ENCODE measurements at regions not wholly inside any gene's neighbourhood (a gene's known extent, or its start where the extent isn't known, plus 50 kb on each side); places are given as distances from the start of the nearest gene placed in this dataset.

DNA sequence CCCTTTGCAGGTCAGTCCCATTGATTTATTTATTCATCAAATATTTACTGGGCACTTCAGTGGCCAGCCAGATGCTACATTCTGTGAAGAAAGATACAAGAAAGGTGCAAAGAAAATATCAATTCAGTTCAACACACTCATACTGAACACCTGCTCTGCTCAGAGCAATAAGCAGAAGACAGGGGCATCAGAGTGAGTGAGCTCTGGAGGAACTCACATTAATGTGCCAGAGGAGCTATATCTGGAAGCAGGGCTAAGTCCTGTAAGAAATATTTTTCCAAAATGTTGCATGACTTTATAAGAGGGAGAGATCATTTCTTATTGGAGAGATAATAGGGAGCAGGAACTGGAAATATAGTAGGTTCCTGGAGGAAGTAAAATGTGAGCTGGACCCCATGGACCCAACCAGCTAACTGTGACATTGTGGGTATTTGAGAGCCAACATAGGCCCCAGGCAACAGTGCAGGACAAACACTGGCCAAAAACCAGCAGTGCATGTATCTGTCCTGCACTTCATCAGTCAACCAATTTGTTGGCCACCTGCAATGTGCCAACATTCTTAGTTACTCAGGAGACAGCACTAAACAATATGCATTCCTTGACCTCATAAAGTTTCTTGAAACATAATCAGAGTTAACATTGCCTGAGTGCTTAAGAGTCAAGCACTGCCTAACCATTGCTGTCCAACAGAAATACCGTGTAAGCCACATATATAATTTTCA is 102.7 kb upstream of the PTPRM start:
- intact Hi-C loops (cut with micrococcal nuclease; ENCODE audit: unreplicated experiment) (no loop called here), in situ Hi-C loops (cut with HindIII; ENCODE audit: extremely low pct_ligation_motif_present, low pct_unique_long_range_greater_than_20kb) (no loop called here)
- CTCF ChIA-PET (ENCODE audit: low intra/inter-chr PET ratio, low total read pairs): interaction anchor here (0.6 kb wide), 1 partner anchor 1518 kb away, joined by 3 read pairs; no protein-coding TSS in a partner anchor
- WGBS (ENCODE audit: low lambda C conversion rate): 7% methylated on average over 1 of the region's 1 CpG
- POLR2A ChIA-PET: no interaction called here
- Histone ChIP-seq H4K20me1 (ENCODE audit: insufficient read depth, low read length) (no peaks in the 10 kb centered on the region), H3K9ac (ENCODE audit: insufficient read depth, low read depth, low read length) (no peak overlapping the region), H3K4me3 (replicated peaks in 1 of 3; ENCODE audit: insufficient read depth in 1 of 3, low read depth in 2 of 3, low read length in 3 of 3) (no peak overlapping the region), H3K27me3 (ENCODE audit: control insufficient read depth in 1 of 2, insufficient read depth in 2 of 2, low read length in 2 of 2) (peaks cover 1 to 7% of the 10 kb centered on the region in 2 experiments; a peak in 2 of 5 replicates), H3K36me3 (replicated peaks in 1 of 2; ENCODE audit: control insufficient read depth in 1 of 2, insufficient read depth in 2 of 2, low read length in 2 of 2) (no peaks in the 10 kb centered on the region), H3K79me2 (ENCODE audit: insufficient read depth, low read length) (no peaks in the 10 kb centered on the region), H3K27ac (ENCODE audit: extremely low read length, insufficient read depth, low read length) (no peak overlapping the region), H2AFZ (ENCODE audit: low read length) (no peak overlapping the region), H3K4me1 (ENCODE audit: insufficient read depth, low read length) (peaks cover 37% of the 10 kb centered on the region), H3K4me2 (ENCODE audit: low read depth, low read length) (no peak overlapping the region), H3K9me3 (ENCODE audit: low read length) (no peaks in the 10 kb centered on the region)
- ATAC-seq (no peak), DNase-seq (ENCODE audit: low spot score) (no peak), FAIRE-seq (no peak)
- TF ChIP-seq SNAI1 (CRISPR knock-in tag; IDR thresholded peaks at IDR 0.05; ENCODE audit: borderline replicate concordance): no peak
- TF ChIP-seq ZFP41 (CRISPR knock-in tag; IDR thresholded peaks at IDR 0.05; ENCODE audit: borderline replicate concordance): no peak
- no peak for TF ChIP-seq NCOA2 (CRISPR knock-in tag; IDR thresholded peaks at IDR 0.05)
- no peak for TF ChIP-seq ZNF530 (CRISPR knock-in tag; IDR thresholded peaks at IDR 0.05; ENCODE audit: low read depth)
- BruUV-seq (replicated peaks): no TSS peak

DNA sequence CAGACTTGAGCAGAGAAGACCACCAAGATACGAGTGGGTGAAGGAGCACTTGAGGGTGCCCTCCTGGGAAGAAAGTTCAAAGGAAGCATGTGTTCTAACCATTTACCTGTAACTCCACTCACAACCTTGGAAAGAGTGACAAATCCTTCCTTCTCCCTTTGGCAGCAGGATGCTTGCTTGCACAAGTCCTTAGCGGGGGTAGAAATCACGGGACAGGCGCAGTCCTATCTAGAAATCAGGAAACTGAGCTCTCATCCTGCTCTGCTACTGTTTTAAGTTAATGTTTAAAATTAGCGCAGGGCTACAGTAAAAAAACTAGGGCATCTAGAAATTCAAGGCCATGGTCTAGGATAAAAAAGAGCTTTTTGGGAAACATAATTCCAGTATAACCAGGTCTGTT is 100.9 kb upstream of the PTPRM start:
- intact Hi-C loops (cut with micrococcal nuclease; ENCODE audit: unreplicated experiment): no loop called here
- Histone ChIP-seq H3K79me2 (ENCODE audit: insufficient read depth, low read length) (no peaks in the 10 kb centered on the region), H2AFZ (ENCODE audit: low read length) (no peak overlapping the region), H3K4me3 (replicated peaks in 1 of 3; ENCODE audit: insufficient read depth in 1 of 3, low read depth in 2 of 3, low read length in 3 of 3) (no peak overlapping the region), H3K4me2 (ENCODE audit: low read depth, low read length) (no peak overlapping the region), H3K9me3 (ENCODE audit: low read length) (no peaks in the 10 kb centered on the region), H3K36me3 (replicated peaks in 1 of 2; ENCODE audit: control insufficient read depth in 1 of 2, insufficient read depth in 2 of 2, low read length in 2 of 2) (no peaks in the 10 kb centered on the region), H3K9ac (ENCODE audit: insufficient read depth, low read depth, low read length) (no peak overlapping the region), H3K27me3 (ENCODE audit: control insufficient read depth in 1 of 2, insufficient read depth in 2 of 2, low read length in 2 of 2) (peaks cover 1 to 7% of the 10 kb centered on the region in 2 experiments; a peak in 1 of 5 replicates), H3K27ac (ENCODE audit: extremely low read length, insufficient read depth, low read length) (no peak overlapping the region), H3K4me1 (ENCODE audit: insufficient read depth, low read length) (peaks cover 19% of the 10 kb centered on the region), H4K20me1 (ENCODE audit: insufficient read depth, low read length) (no peaks in the 10 kb centered on the region)
- WGBS (ENCODE audit: low lambda C conversion rate): 2% methylated on average over 5 of the region's 5 CpGs
- CTCF ChIA-PET (ENCODE audit: low intra/inter-chr PET ratio, low total read pairs): no interaction called here
- ATAC-seq (no peak), DNase-seq (ENCODE audit: low spot score) (no peak), FAIRE-seq (no peak)
- no TSS peak for BruUV-seq (replicated peaks)
- in situ Hi-C loops (cut with HindIII; ENCODE audit: extremely low pct_ligation_motif_present, low pct_unique_long_range_greater_than_20kb): no loop called here
- POLR2A ChIA-PET: no interaction called here
- TF ChIP-seq ZNF841 (CRISPR knock-in tag; IDR thresholded peaks at IDR 0.05; ENCODE audit: borderline replicate concordance) (no peak), KLF6 (CRISPR knock-in tag; IDR thresholded peaks at IDR 0.05) (no peak), IKZF4 (CRISPR knock-in tag; IDR thresholded peaks at IDR 0.05; ENCODE audit: borderline replicate concordance, low read depth, not compliant biosample characterization) (no peak), PITX1 (CRISPR knock-in tag; IDR thresholded peaks at IDR 0.05) (no peak)
- TF ChIP-seq, protein P1, sequence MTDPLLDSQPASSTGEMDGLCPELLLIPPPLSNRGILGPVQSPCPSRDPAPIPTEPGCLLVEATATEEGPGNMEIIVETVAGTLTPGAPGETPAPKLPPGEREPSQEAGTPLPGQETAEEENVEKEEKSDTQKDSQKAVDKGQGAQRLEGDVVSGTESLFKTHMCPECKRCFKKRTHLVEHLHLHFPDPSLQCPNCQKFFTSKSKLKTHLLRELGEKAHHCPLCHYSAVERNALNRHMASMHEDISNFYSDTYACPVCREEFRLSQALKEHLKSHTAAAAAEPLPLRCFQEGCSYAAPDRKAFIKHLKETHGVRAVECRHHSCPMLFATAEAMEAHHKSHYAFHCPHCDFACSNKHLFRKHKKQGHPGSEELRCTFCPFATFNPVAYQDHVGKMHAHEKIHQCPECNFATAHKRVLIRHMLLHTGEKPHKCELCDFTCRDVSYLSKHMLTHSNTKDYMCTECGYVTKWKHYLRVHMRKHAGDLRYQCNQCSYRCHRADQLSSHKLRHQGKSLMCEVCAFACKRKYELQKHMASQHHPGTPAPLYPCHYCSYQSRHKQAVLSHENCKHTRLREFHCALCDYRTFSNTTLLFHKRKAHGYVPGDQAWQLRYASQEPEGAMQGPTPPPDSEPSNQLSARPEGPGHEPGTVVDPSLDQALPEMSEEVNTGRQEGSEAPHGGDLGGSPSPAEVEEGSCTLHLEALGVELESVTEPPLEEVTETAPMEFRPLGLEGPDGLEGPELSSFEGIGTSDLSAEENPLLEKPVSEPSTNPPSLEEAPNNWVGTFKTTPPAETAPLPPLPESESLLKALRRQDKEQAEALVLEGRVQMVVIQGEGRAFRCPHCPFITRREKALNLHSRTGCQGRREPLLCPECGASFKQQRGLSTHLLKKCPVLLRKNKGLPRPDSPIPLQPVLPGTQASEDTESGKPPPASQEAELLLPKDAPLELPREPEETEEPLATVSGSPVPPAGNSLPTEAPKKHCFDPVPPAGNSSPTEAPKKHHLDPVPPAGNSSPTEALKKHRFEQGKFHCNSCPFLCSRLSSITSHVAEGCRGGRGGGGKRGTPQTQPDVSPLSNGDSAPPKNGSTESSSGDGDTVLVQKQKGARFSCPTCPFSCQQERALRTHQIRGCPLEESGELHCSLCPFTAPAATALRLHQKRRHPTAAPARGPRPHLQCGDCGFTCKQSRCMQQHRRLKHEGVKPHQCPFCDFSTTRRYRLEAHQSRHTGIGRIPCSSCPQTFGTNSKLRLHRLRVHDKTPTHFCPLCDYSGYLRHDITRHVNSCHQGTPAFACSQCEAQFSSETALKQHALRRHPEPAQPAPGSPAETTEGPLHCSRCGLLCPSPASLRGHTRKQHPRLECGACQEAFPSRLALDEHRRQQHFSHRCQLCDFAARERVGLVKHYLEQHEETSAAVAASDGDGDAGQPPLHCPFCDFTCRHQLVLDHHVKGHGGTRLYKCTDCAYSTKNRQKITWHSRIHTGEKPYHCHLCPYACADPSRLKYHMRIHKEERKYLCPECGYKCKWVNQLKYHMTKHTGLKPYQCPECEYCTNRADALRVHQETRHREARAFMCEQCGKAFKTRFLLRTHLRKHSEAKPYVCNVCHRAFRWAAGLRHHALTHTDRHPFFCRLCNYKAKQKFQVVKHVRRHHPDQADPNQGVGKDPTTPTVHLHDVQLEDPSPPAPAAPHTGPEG (CRISPR knock-in tag; IDR thresholded peaks at IDR 0.05): no peak
- TF ChIP-seq, protein P2, sequence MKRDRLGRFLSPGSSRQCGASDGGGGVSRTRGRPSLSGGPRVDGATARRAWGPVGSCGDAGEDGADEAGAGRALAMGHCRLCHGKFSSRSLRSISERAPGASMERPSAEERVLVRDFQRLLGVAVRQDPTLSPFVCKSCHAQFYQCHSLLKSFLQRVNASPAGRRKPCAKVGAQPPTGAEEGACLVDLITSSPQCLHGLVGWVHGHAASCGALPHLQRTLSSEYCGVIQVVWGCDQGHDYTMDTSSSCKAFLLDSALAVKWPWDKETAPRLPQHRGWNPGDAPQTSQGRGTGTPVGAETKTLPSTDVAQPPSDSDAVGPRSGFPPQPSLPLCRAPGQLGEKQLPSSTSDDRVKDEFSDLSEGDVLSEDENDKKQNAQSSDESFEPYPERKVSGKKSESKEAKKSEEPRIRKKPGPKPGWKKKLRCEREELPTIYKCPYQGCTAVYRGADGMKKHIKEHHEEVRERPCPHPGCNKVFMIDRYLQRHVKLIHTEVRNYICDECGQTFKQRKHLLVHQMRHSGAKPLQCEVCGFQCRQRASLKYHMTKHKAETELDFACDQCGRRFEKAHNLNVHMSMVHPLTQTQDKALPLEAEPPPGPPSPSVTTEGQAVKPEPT (CRISPR knock-in tag; IDR thresholded peaks at IDR 0.05; ENCODE audit: low read depth): no peak
